ENCODE measurements at regions not wholly inside any gene's neighbourhood (a gene's known extent, or its start where the extent isn't known, plus 50 kb on each side); places are given as distances from the start of the nearest gene placed in this dataset.

- Histone ChIP-seq H3K4me1 (ENCODE audit: control insufficient read depth, extremely low read depth, insufficient read depth, low read length) (no peaks in the 10 kb centered on the region), H3K9me1 (replicated peaks; ENCODE audit: control insufficient read depth, extremely low read depth, insufficient read depth, low read length) (no peaks in the 10 kb centered on the region), H3K9ac (replicated peaks; ENCODE audit: extremely low read depth, insufficient read depth, low read length) (no peak overlapping the region), H3K4me2 (ENCODE audit: insufficient read depth, low read length) (no peak overlapping the region), H4K20me1 (replicated peaks; ENCODE audit: control insufficient read depth, extremely low read depth, insufficient read depth, low read length) (no peaks in the 10 kb centered on the region), H3K79me2 (ENCODE audit: control insufficient read depth, insufficient read depth, low read length) (no peaks in the 10 kb centered on the region), H3K9me3 (replicated peaks; ENCODE audit: control insufficient read depth, insufficient read depth, low read length) (no peaks in the 10 kb centered on the region), H3K36me3 (ENCODE audit: control insufficient read depth in 2 of 2, extremely low read depth in 1 of 2, insufficient read depth in 2 of 2, low read length in 2 of 2) (no peaks in the 10 kb centered on the region), H2AFZ (ENCODE audit: low read depth, low read length) (no peak overlapping the region), H3K27ac (ENCODE audit: insufficient read depth, low read depth, low read length) (no peak overlapping the region), H3K27me3 (ENCODE audit: control insufficient read depth in 2 of 2, insufficient read depth in 2 of 2, low read length in 2 of 2) (no peaks in the 10 kb centered on the region), H3K4me3 (replicated peaks in 1 of 3; ENCODE audit: insufficient read depth in 1 of 3, low read depth in 1 of 3, low read length in 3 of 3) (no peak overlapping the region)
- no TSS peak for BruUV-seq (replicated peaks)
- ChIA-PET CTCF (no interaction called here), POLR2A (no interaction called here)
- DNase-seq (ENCODE audit: low read depth, low spot score) = no peak
- intact Hi-C loops (cut with micrococcal nuclease) (no loop called here), dilution Hi-C loops (cut with MboI; ENCODE audit: extremely low pct_ligation_motif_present, low sequenced_read_pairs) (no loop called here)
- no peak for TF ChIP-seq FOS (IDR thresholded peaks at IDR 0.05; ENCODE audit: borderline replicate concordance, insufficient read depth, low read length)
- no peak for TF ChIP-seq POLR2A (IDR thresholded peaks at IDR 0.05; ENCODE audit: low read depth, low read length)
- no peak for TF ChIP-seq CTCF (IDR thresholded peaks at IDR 0.05; ENCODE audit: extremely low read depth in 1 of 2, insufficient read depth in 1 of 2, low read depth in 1 of 2, low read length in 2 of 2)
- TF ChIP-seq MAX (IDR thresholded peaks at IDR 0.05; ENCODE audit: insufficient read depth, insufficient read length) = no peak
- TF ChIP-seq MYC (IDR thresholded peaks at IDR 0.05; ENCODE audit: low read depth, low read length) = no peak
- TF ChIP-seq GATA2 (IDR thresholded peaks at IDR 0.05; ENCODE audit: insufficient read depth, insufficient read length, low read depth, low read length) = no peak
- TF ChIP-seq EZH2 (IDR thresholded peaks at IDR 0.05; ENCODE audit: borderline replicate concordance, low read depth, low read length, severe bottlenecking) = no peak
- TF ChIP-seq JUN (IDR thresholded peaks at IDR 0.05; ENCODE audit: borderline replicate concordance, insufficient read depth, insufficient read length, low read depth) = no peak
- TF ChIP-seq POLR2AphosphoS5 (IDR thresholded peaks at IDR 0.05; ENCODE audit: insufficient read depth, low read depth, low read length) = no peak
- FAIRE-seq = no peak
Measured at GRCh38 chr1:164256456-164256855, 302.5 kb upstream of the PBX1 start.
